ENCODE measurements at regions not wholly inside any gene's neighbourhood (a gene's known extent, or its start where the extent isn't known, plus 50 kb on each side); places are given as distances from the start of the nearest gene placed in this dataset.
"Not testable (repeated sequence)": the region's sequence is repeated elsewhere in the genome, so short reads cannot be mapped to it uniquely, and the experiment has no call there.

DNA sequence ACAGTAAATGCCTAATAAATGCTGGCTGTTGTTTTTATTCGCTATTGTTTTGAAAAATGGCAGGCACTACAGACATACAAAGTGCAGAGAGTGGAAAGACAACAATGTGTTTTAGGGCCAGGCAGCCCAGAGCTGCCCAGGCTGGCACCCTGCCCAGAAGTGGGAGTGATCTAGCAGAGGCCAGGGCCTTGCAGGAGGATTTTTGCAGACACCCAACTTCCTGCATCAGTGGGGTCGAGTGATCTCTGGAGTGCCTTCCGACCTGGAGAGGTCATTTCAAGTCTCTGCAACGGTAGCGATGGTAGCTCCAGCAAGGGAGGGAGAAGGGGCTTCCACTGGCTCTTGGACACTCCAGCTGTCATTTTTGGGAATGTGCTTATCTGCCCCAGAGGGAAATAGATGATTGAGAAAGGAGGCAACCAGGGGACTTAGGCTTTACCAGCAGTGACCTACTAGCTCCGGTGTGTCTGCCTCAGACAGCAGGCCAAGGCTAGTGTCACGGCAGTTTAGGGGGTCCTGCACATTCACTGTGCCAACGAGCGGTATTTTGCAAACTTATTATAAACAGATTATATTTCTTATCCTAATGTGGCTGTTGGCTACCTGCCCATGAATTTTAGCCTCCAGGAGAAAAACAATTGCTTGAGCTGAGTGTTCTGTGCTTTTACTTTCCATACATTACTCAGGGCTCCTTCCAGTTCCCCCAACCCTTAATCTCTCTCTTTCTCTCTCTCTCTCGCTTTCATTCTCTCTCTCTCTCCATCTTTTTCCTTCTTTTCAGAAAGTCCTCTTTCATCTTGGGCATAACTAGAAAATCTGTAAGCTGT lies 153.9 kb upstream of the PLGLB2 start:
- TF ChIP-seq POLR2A, POLR2AphosphoS5, EP300 (IDR thresholded peaks at IDR 0.05): not testable (repeated sequence)
- TF ChIP-seq, protein P1, sequence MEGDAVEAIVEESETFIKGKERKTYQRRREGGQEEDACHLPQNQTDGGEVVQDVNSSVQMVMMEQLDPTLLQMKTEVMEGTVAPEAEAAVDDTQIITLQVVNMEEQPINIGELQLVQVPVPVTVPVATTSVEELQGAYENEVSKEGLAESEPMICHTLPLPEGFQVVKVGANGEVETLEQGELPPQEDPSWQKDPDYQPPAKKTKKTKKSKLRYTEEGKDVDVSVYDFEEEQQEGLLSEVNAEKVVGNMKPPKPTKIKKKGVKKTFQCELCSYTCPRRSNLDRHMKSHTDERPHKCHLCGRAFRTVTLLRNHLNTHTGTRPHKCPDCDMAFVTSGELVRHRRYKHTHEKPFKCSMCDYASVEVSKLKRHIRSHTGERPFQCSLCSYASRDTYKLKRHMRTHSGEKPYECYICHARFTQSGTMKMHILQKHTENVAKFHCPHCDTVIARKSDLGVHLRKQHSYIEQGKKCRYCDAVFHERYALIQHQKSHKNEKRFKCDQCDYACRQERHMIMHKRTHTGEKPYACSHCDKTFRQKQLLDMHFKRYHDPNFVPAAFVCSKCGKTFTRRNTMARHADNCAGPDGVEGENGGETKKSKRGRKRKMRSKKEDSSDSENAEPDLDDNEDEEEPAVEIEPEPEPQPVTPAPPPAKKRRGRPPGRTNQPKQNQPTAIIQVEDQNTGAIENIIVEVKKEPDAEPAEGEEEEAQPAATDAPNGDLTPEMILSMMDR (IDR thresholded peaks at IDR 0.05) = not testable (repeated sequence)
